A549 (cell line): ENCODE measurements at regions not wholly inside any gene's neighbourhood (a gene's known extent, or its start where the extent isn't known, plus 50 kb on each side); places are given as distances from the start of the nearest gene placed in this dataset.

ENCODE experiments used
- CBX2 ChIP-seq: fragments of 200-600 bp; sonication (generic); IDR thresholded peaks from 2 replicates; pipeline ENCODE4 v1.6.1; 2016; ENCODE audit warnings: low read depth, mild to moderate bottlenecking, borderline replicate concordance
- MAZ ChIP-seq: fragments of 150-350 bp; IDR thresholded peaks from 2 replicates; pipeline ENCODE4 v1.6.1; 2014; ENCODE audit warnings: antibody characterized with exemption, low read depth, low read length, borderline replicate concordance
- TP53 ChIP-seq: fragments of 250-450 bp; sonication (Bioruptor Pico); IDR thresholded peaks from 2 replicates; pipeline ENCODE4 v1.5.0; 2021; ENCODE audit warnings: mild to moderate bottlenecking, moderate library complexity
- TF ChIP-seq, protein P1 (sequence below): fragments of >200 bp; sonication (Bioruptor Twin); formaldehyde crosslinking; IDR thresholded peaks from 3 replicates; pipeline ENCODE4 v1.5.1; 2016

DNA sequence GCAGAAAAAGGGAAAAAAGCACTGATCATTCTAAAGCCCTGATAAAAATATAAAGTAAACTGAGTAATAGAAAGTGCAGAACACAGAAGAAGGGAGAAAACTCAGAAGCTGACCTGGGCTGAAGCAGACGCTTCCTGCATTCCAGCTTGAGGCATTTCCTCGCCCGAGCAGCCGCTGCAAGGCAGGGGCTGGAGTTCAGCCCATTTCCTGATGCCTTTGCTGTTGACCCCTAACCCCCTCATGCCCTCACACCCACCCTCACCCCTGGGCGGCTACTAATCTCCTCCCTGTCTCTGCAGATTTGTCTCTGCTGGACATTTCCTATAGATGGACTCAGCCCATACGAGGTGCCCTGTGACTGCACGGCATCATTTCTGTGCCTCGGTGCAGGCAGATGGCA lies 227.8 kb downstream of the NPHP4 start:
- TF ChIP-seq, protein P1, sequence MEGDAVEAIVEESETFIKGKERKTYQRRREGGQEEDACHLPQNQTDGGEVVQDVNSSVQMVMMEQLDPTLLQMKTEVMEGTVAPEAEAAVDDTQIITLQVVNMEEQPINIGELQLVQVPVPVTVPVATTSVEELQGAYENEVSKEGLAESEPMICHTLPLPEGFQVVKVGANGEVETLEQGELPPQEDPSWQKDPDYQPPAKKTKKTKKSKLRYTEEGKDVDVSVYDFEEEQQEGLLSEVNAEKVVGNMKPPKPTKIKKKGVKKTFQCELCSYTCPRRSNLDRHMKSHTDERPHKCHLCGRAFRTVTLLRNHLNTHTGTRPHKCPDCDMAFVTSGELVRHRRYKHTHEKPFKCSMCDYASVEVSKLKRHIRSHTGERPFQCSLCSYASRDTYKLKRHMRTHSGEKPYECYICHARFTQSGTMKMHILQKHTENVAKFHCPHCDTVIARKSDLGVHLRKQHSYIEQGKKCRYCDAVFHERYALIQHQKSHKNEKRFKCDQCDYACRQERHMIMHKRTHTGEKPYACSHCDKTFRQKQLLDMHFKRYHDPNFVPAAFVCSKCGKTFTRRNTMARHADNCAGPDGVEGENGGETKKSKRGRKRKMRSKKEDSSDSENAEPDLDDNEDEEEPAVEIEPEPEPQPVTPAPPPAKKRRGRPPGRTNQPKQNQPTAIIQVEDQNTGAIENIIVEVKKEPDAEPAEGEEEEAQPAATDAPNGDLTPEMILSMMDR, result no peak
- TF ChIP-seq TP53 (CRISPR knock-in tag) (no peak), CBX2 (no peak), MAZ (no peak)
